ENCODE measurements at regions not wholly inside any gene's neighbourhood (a gene's known extent, or its start where the extent isn't known, plus 50 kb on each side); places are given as distances from the start of the nearest gene placed in this dataset.

DNA sequence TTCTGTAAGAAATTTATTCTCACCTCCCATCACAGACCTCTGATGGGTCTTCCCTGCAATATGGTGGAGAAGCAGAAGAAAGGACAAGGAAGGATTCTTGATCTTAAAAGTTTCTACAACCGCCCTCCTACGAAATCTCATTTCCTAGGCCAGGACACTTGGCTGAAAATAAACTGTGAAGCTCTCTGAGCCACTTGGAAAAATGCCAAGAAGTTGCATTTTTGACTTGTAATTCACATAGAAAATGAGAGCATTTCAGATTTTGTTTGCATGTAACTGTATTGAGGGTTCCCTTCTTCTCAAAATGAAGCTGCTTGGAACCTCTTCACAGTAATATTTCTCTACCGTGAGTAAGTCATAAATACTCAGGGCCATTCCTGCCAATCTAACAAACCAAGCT is 458.3 kb upstream of the SLC14A2 start:
- no peak for TF ChIP-seq EZH2 (IDR thresholded peaks at IDR 0.05; ENCODE audit: low read length, unreplicated experiment)
- TF ChIP-seq, protein P1, sequence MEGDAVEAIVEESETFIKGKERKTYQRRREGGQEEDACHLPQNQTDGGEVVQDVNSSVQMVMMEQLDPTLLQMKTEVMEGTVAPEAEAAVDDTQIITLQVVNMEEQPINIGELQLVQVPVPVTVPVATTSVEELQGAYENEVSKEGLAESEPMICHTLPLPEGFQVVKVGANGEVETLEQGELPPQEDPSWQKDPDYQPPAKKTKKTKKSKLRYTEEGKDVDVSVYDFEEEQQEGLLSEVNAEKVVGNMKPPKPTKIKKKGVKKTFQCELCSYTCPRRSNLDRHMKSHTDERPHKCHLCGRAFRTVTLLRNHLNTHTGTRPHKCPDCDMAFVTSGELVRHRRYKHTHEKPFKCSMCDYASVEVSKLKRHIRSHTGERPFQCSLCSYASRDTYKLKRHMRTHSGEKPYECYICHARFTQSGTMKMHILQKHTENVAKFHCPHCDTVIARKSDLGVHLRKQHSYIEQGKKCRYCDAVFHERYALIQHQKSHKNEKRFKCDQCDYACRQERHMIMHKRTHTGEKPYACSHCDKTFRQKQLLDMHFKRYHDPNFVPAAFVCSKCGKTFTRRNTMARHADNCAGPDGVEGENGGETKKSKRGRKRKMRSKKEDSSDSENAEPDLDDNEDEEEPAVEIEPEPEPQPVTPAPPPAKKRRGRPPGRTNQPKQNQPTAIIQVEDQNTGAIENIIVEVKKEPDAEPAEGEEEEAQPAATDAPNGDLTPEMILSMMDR (conservative IDR thresholded peaks at IDR 0.05; ENCODE audit: low read depth, low read length), result no peak

All from PC-3 (cell line).